Keratinocyte (primary cell): ENCODE measurements at regions not wholly inside any gene's neighbourhood (a gene's known extent, or its start where the extent isn't known, plus 50 kb on each side); places are given as distances from the start of the nearest gene placed in this dataset.

Source experiments
- DNase-seq: peaks from one replicate; pipeline ENCODE4 v3.0.0-alpha.2; 2011; ENCODE audit warnings: low read depth, missing footprints, low spot score
- FAIRE-seq: peaks from 2 replicates; lab custom pipeline; 2011; peaks lifted over from hg19 to GRCh38; lab: Jason Lieb, UNC
- H2AFZ ChIP-seq: 2 replicates; pipeline ENCODE4 v1.6.0; 2012; ENCODE audit warnings: low read length, control low read depth, inconsistent platforms; ENCODE audit not compliant: control insufficient read depth
- H3K27ac ChIP-seq: 2 replicates; pipeline ENCODE4 v1.5.1; 2011; ENCODE audit warnings: low read length; ENCODE audit not compliant: control insufficient read depth, insufficient read depth
- H3K27me3 ChIP-seq: 3 replicates; pipeline ENCODE4 v1.6.0; 2011; ENCODE audit warnings: low read length; ENCODE audit not compliant: control insufficient read depth, insufficient read depth; ENCODE audit errors: extremely low read depth
- H3K36me3 ChIP-seq, 2 experiments: 2 replicates in 1 of 2; 3 replicates in 1 of 2; pipeline ENCODE4 v1.5.1; 2011; ENCODE audit warnings: low read length in 2 of 2, mild to moderate bottlenecking in 1 of 2; ENCODE audit not compliant: control insufficient read depth in 2 of 2, insufficient read depth in 2 of 2; ENCODE audit errors: extremely low read depth in 1 of 2
- H3K4me1 ChIP-seq: 3 replicates; pipeline ENCODE4 v1.5.1; 2011; ENCODE audit warnings: low read length; ENCODE audit not compliant: control insufficient read depth, insufficient read depth; ENCODE audit errors: extremely low read depth
- H3K4me2 ChIP-seq: 3 replicates; pipeline ENCODE4 v1.6.0; 2011; ENCODE audit warnings: low read depth, low read length; ENCODE audit not compliant: control insufficient read depth, insufficient read depth; ENCODE audit errors: extremely low read depth
- H3K4me3 ChIP-seq, 3 experiments: fragments of 200-600 bp in 1 of 3; sonication (generic) in 1 of 3; 2 replicates in 2 of 3; 3 replicates in 1 of 3; pipeline ENCODE4 v1.5.1; 2011 to 2016; ENCODE audit warnings: low read length in 3 of 3, mild to moderate bottlenecking in 3 of 3, control low read depth in 2 of 3, inconsistent platforms in 1 of 3, low read depth in 1 of 3, mixed read lengths in 1 of 3, mixed run types in 1 of 3, moderate library complexity in 1 of 3; ENCODE audit not compliant: control insufficient read depth in 2 of 3, insufficient read depth in 2 of 3; ENCODE audit errors: extremely low read depth in 1 of 3
- H3K79me2 ChIP-seq: 2 replicates; pipeline ENCODE4 v1.6.0; 2012; ENCODE audit warnings: low read length; ENCODE audit not compliant: control insufficient read depth, insufficient read depth
- H3K9ac ChIP-seq: 3 replicates; pipeline ENCODE4 v1.6.0; 2011; ENCODE audit warnings: low read length; ENCODE audit not compliant: control insufficient read depth, insufficient read depth; ENCODE audit errors: extremely low read depth
- H3K9me1 ChIP-seq: 3 replicates; pipeline ENCODE4 v1.6.0; 2011; ENCODE audit warnings: low read length; ENCODE audit not compliant: control insufficient read depth, insufficient read depth; ENCODE audit errors: extremely low read depth
- H3K9me3 ChIP-seq: 2 replicates; pipeline ENCODE4 v1.5.1; 2012; ENCODE audit warnings: low read depth, low read length; ENCODE audit not compliant: control insufficient read depth
- H4K20me1 ChIP-seq: 3 replicates; pipeline ENCODE4 v1.6.0; 2011; ENCODE audit warnings: low read length; ENCODE audit not compliant: control insufficient read depth, insufficient read depth; ENCODE audit errors: extremely low read depth
- EZH2 ChIP-seq: IDR thresholded peaks from one replicate; pipeline ENCODE4 v1.6.1; 2012; ENCODE audit warnings: inconsistent platforms, mild to moderate bottlenecking, low read length, moderate library complexity
- dilution Hi-C: fragments of 300-500 bp; cut with MboI; formaldehyde crosslinking; loops from one replicate; pipeline ENCODE4 v1.7.0; 2020; ENCODE audit warnings: low sequenced_read_pairs; ENCODE audit not compliant: extremely low pct_ligation_motif_present
- TF ChIP-seq, protein P1 (sequence below), 3 experiments: IDR thresholded peaks in 1 of 3; conservative IDR thresholded peaks in 1 of 3; optimal IDR thresholded peaks in 1 of 3; 2 replicates in 2 of 3; 3 replicates in 1 of 3; pipeline versions ENCODE3 to v1.5.1; 2011; ENCODE audit warnings: low read length in 3 of 3, mild to moderate bottlenecking in 3 of 3, moderate library complexity in 2 of 3, control low read depth in 1 of 3, inconsistent platforms in 1 of 3; ENCODE audit not compliant: insufficient read depth in 2 of 3; ENCODE audit errors: extremely low read depth in 1 of 3

DNA sequence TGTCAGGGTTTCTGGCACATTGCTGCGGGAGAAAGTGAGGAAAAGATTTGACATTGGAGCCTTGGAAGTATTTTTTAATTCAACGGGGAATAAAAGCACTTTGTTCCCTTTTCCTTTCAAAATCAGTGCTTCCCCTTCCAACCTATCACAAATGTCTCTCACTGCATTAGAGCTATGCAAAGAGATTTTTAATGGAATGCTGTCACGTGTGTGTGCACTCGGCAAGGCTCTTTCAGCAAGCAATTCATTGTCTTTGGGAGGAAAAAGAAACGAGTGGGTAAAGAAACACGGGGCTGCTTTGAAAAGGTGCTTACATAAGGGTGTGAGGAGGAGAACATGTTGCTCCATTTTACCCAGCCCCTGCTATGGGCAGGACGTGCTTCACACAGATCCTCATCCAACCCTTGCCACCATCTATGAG lies 490.4 kb upstream of the PROK2 start:
- dilution Hi-C loops: no loop called here
- Histone ChIP-seq H3K9me1 (no peaks in the 10 kb centered on the region), H3K27ac (no peak overlapping the region), H3K36me3 (no peaks in the 10 kb centered on the region), H3K79me2 (no peaks in the 10 kb centered on the region), H3K9me3 (no peaks in the 10 kb centered on the region), H3K4me2 (no peak overlapping the region), H2AFZ (no peak overlapping the region), H4K20me1 (no peaks in the 10 kb centered on the region), H3K4me3 (no peak overlapping the region), H3K27me3 (peaks cover 18% of the 10 kb centered on the region), H3K9ac (no peak overlapping the region), H3K4me1 (peaks cover 1% of the 10 kb centered on the region)
- no peak for TF ChIP-seq EZH2
- TF ChIP-seq, protein P1, sequence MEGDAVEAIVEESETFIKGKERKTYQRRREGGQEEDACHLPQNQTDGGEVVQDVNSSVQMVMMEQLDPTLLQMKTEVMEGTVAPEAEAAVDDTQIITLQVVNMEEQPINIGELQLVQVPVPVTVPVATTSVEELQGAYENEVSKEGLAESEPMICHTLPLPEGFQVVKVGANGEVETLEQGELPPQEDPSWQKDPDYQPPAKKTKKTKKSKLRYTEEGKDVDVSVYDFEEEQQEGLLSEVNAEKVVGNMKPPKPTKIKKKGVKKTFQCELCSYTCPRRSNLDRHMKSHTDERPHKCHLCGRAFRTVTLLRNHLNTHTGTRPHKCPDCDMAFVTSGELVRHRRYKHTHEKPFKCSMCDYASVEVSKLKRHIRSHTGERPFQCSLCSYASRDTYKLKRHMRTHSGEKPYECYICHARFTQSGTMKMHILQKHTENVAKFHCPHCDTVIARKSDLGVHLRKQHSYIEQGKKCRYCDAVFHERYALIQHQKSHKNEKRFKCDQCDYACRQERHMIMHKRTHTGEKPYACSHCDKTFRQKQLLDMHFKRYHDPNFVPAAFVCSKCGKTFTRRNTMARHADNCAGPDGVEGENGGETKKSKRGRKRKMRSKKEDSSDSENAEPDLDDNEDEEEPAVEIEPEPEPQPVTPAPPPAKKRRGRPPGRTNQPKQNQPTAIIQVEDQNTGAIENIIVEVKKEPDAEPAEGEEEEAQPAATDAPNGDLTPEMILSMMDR (optimal IDR thresholded peaks at IDR 0.05 in 1 of 3, IDR thresholded peaks at IDR 0.05 in 1 of 3, conservative IDR thresholded peaks at IDR 0.05 in 1 of 3; ENCODE audit: extremely low read depth in 1 of 3, insufficient read depth in 2 of 3, low read length in 3 of 3): no peak
- no peak for DNase-seq
- no peak for FAIRE-seq

DNA sequence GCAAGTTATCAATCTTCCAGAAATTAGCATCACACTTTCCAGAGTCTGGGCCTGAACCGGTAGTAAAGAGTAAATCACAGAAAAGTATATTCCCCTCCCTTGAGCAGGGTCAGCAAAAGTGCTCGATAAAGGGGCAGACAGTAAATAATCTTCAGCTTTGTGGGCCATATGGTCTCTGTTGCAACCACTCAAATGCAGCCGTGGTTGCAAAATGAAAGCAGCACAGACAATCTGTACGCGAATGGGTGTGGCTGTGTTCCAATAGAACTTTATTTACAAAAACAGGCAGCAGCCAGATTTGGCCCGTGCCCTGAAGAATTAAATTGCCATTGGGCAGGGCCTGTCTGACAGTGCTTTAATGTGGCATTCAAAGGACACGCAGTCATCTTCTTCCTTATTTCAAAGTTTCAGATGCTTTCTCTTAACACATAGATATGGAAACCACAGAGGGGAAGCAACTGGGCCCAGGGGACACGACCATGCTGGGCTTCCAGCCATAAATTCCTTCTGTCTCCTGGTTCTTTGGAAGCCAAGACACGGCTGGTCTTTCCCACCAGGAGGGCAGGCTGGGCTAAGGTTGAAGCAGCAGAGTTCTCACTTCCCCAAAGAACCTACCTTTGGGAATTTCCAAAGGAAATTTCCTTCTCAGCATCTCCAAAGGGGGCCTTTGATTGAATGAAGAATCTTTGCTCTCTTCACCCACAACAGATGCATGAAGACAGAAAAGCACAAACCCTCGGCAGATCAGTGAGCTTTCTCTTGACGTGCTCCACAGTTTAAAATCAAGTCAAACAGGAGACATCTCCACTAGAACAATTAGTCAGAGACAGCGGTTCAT lies 489.8 kb upstream of the PROK2 start:
- H3K4me3 ChIP-seq: no peak overlapping the region
- dilution Hi-C loops: no loop called here

More for the DNA sequence above, 489.8 kb upstream of the PROK2 start:
- Histone ChIP-seq H3K4me2 (peak overlapping the region; percentile 22), H3K36me3 (no peaks in the 10 kb centered on the region), H2AFZ (no peak overlapping the region), H3K9me3 (no peaks in the 10 kb centered on the region), H3K27ac (no peak overlapping the region), H4K20me1 (no peaks in the 10 kb centered on the region), H3K79me2 (no peaks in the 10 kb centered on the region), H3K4me1 (peaks cover 8% of the 10 kb centered on the region), H3K9ac (no peak overlapping the region), H3K27me3 (peaks cover 12% of the 10 kb centered on the region), H3K9me1 (no peaks in the 10 kb centered on the region)
- FAIRE-seq (no peak), DNase-seq (no peak)
- TF ChIP-seq EZH2: no peak
